GM10266 (cell line): ENCODE measurements at regions not wholly inside any gene's neighbourhood (a gene's known extent, or its start where the extent isn't known, plus 50 kb on each side); places are given as distances from the start of the nearest gene placed in this dataset.

Source experiments
- DNase-seq: peaks from one replicate; pipeline ENCODE4 v3.0.0; 2012; ENCODE audit errors: extremely low spot score
- CTCF ChIP-seq: IDR thresholded peaks from 2 replicates; pipeline ENCODE4 v1.5.1; 2012; ENCODE audit warnings: mild to moderate bottlenecking, low read depth; ENCODE audit not compliant: control insufficient read depth, insufficient read depth; ENCODE audit errors: missing control alignments

GRCh38 chr16:51801635-51802034 is 650.6 kb upstream of the SALL1 start:
- no peak for DNase-seq
- no peak for TF ChIP-seq CTCF

GRCh38 chr16:51797669-51798259 is 646.7 kb upstream of the SALL1 start:
- no peak for TF ChIP-seq CTCF
- no peak for DNase-seq

- DNase-seq, result no peak
- TF ChIP-seq CTCF, result no peak
Measured at GRCh38 chr16:51779240-51779639, 628.2 kb upstream of the SALL1 start.

GRCh38 chr16:51773071-51773890 is 622.2 kb upstream of the SALL1 start:
- TF ChIP-seq CTCF, result no peak

GRCh38 chr16:51766739-51767138 is 615.7 kb upstream of the SALL1 start:
- no peak for TF ChIP-seq CTCF
- DNase-seq, result no peak

More at GRCh38 chr16:51773071-51773890, 622.2 kb upstream of the SALL1 start:
- DNase-seq, result no peak

- DNase-seq, result no peak
- no peak for TF ChIP-seq CTCF
Measured at GRCh38 chr16:51763072-51763661, 612.1 kb upstream of the SALL1 start.
